Spleen (tissue), 11 donors: ENCODE measurements at regions not wholly inside any gene's neighbourhood (a gene's known extent, or its start where the extent isn't known, plus 50 kb on each side); places are given as distances from the start of the nearest gene placed in this dataset.
A peak's percentile ranks its signal among the peaks of the same experiment; 100 is the strongest.

Experiments
- DNase-seq: peaks from one replicate; pipeline ENCODE4 v3.0.0-alpha.2; 2020
- H3K27ac ChIP-seq, 8 donors: fragments of 200-600 bp; sonication (generic) in 7 of 8; 1 replicate in 4 of 8; 2 replicates in 4 of 8; pipeline versions ENCODE4 v1.5.0 to v1.8.0; 2016 to 2021; ENCODE audit warnings: inconsistent platforms in 4 of 8, mild to moderate bottlenecking in 4 of 8, moderate library complexity in 1 of 8
- H3K27me3 ChIP-seq, 7 donors: fragments of 200-600 bp; sonication (generic) in 6 of 7; replicated peaks in 1 of 7; 1 replicate in 4 of 7; 2 replicates in 3 of 7; pipeline versions ENCODE4 v1.5.0 to v1.8.0; 2016 to 2021; ENCODE audit warnings: inconsistent platforms in 3 of 7, mild to moderate bottlenecking in 1 of 7
- H3K36me3 ChIP-seq, 6 donors: fragments of 200-600 bp; sonication (generic) in 5 of 6; 1 replicate in 4 of 6; 2 replicates in 2 of 6; pipeline versions ENCODE4 v1.5.0 to v1.8.0; 2016 to 2021; ENCODE audit warnings: inconsistent platforms in 2 of 6
- H3K4me1 ChIP-seq, 6 donors: fragments of 200-600 bp; sonication (generic) in 5 of 6; 1 replicate in 3 of 6; 2 replicates in 3 of 6; pipeline versions ENCODE4 v1.5.0 to v1.8.0; 2016 to 2021; ENCODE audit warnings: inconsistent platforms in 3 of 6
- H3K4me3 ChIP-seq, 8 donors: fragments of 200-600 bp; sonication (generic) in 7 of 8; 1 replicate in 4 of 8; 2 replicates in 4 of 8; pipeline versions ENCODE4 v1.5.0 to v1.8.0; 2016 to 2021; ENCODE audit warnings: inconsistent platforms in 4 of 8, mild to moderate bottlenecking in 4 of 8, moderate library complexity in 2 of 8
- H3K9me3 ChIP-seq, 8 donors: fragments of 200-600 bp; sonication (generic) in 7 of 8; 1 replicate in 4 of 8; 2 replicates in 4 of 8; pipeline versions ENCODE4 v1.5.0 to v1.8.0; 2016 to 2021; ENCODE audit warnings: inconsistent platforms in 4 of 8
- CTCF ChIP-seq, 11 experiments: fragments of 200-600 bp in 7 of 11; fragments of 450-650 bp in 4 of 11; sonication (generic) in 4 of 11; IDR thresholded peaks in 8 of 11; conservative IDR thresholded peaks in 3 of 11; 1 replicate in 7 of 11; 2 replicates in 4 of 11; pipeline versions ENCODE4 v1.4.0 to v1.8.0; 2016 to 2021; ENCODE audit warnings: antibody characterized with exemption in 11 of 11, inconsistent platforms in 4 of 11, mild to moderate bottlenecking in 1 of 11
- POLR2A ChIP-seq, 3 donors: fragments of 450-650 bp; IDR thresholded peaks; one replicate each; pipeline ENCODE4 v1.5.1; 2017; ENCODE audit warnings: antibody characterized with exemption in 3 of 3, mild to moderate bottlenecking in 1 of 3
- POLR2AphosphoS5 ChIP-seq, 3 donors: sonication (generic); formaldehyde crosslinking; IDR thresholded peaks; one replicate each; pipeline ENCODE4 v1.5.1; 2017; ENCODE audit warnings: antibody characterized with exemption in 3 of 3
- whole genome bisulfite sequencing, 5 donors: extraction: QIAGEN DNeasy Blood & Tissue Kit in 3 of 5; methylation state at CpG; one replicate each; pipeline versions ENCODE4 v1.1.5 to v1.1.7; 2013 to 2018; 5-methylcytosine and 5-hydroxymethylcytosine counted together
- intact Hi-C: fragments of 100-400 bp; cut with DNase I; formaldehyde crosslinking; loops from one replicate; pipeline ENCODE4 v1.15.0; 2023; ENCODE audit warnings: low total_unique reads
- donor health status: healthy with polysubstance abuse.
- donor health status: DM: no; HTN: no; CAD: no; lungs with moderate emphysema.
- donor health status: DM: no; HTN: no; CAD: no.
- donor health status: Bipolar disorder and iron deficiency.
- donor health status: healthy.
- donor health status: DM: no; HTN: no; CAD: no.
- donor health status: DM: yes; HTN: yes; CAD: no.

GRCh38 chr1:234696148-234696576 is 86.2 kb upstream of the IRF2BP2 start:
- no peak overlapping the region for H3K27ac ChIP-seq
- no peaks in the 10 kb centered on the region for H3K4me1 ChIP-seq
- no peaks in the 10 kb centered on the region for H3K36me3 ChIP-seq
- WGBS, 5 donors, result 71 to 86% (median 80%) methylated on average over 11 of the region's 11 CpGs
- H3K4me3 ChIP-seq, result no peak overlapping the region
- H3K9me3 ChIP-seq, result no peaks in the 10 kb centered on the region
- no peaks in the 10 kb centered on the region for H3K27me3 ChIP-seq
- TF ChIP-seq CTCF (IDR thresholded peaks at IDR 0.05 in 8 of 11, conservative IDR thresholded peaks at IDR 0.05 in 3 of 11) (no peak), POLR2AphosphoS5 (IDR thresholded peaks at IDR 0.05) (no peak), POLR2A (IDR thresholded peaks at IDR 0.05) (no peak)
- DNase-seq, result no peak
- intact Hi-C loops, result no loop called here

GRCh38 chr1:234694661-234695060 is 84.7 kb upstream of the IRF2BP2 start:
- no peak overlapping the region for H3K4me3 ChIP-seq
- intact Hi-C loops, result no loop called here
- TF ChIP-seq POLR2AphosphoS5 (IDR thresholded peaks at IDR 0.05) (no peak), POLR2A (IDR thresholded peaks at IDR 0.05) (no peak)
- 48 to 88% (median 50%) methylated on average over 2 of the region's 2 CpGs for WGBS, 5 donors
- no peaks in the 10 kb centered on the region for H3K27me3 ChIP-seq
- no peak overlapping the region for H3K27ac ChIP-seq
- H3K4me1 ChIP-seq, result no peaks in the 10 kb centered on the region
- no peaks in the 10 kb centered on the region for H3K36me3 ChIP-seq
- H3K9me3 ChIP-seq, result no peaks in the 10 kb centered on the region
- no peak for DNase-seq

- 90 to 98% (median 92%) methylated on average over 4 of the region's 4 CpGs for WGBS, 5 donors
- Histone ChIP-seq H3K9me3 (no peaks in the 10 kb centered on the region), H3K36me3 (no peaks in the 10 kb centered on the region), H3K4me3 (no peak overlapping the region), H3K27ac (no peak overlapping the region), H3K27me3 (no peaks in the 10 kb centered on the region), H3K4me1 (no peaks in the 10 kb centered on the region)
- intact Hi-C loops, result no loop called here
- DNase-seq, result no peak
- TF ChIP-seq POLR2AphosphoS5 (IDR thresholded peaks at IDR 0.05) (no peak), CTCF (IDR thresholded peaks at IDR 0.05 in 8 of 11, conservative IDR thresholded peaks at IDR 0.05 in 3 of 11) (no peak), POLR2A (IDR thresholded peaks at IDR 0.05) (no peak)
Observed at GRCh38 chr1:234692966-234693580, 83.1 kb upstream of the IRF2BP2 start.

- no peaks in the 10 kb centered on the region for H3K27me3 ChIP-seq
- TF ChIP-seq POLR2AphosphoS5 (IDR thresholded peaks at IDR 0.05) (no peak), POLR2A (IDR thresholded peaks at IDR 0.05) (no peak), CTCF (IDR thresholded peaks at IDR 0.05 in 8 of 11, conservative IDR thresholded peaks at IDR 0.05 in 3 of 11) (peak in 1 of 11 experiments; percentile 14)
- intact Hi-C loops, result no loop called here
- DNase-seq, result no peak
- H3K36me3 ChIP-seq, result no peaks in the 10 kb centered on the region
- no peak overlapping the region for H3K4me3 ChIP-seq
- no peak overlapping the region for H3K27ac ChIP-seq
- 55 to 89% (median 61%) methylated on average over 3 of the region's 3 CpGs for WGBS, 5 donors
- H3K4me1 ChIP-seq, result no peaks in the 10 kb centered on the region
- H3K9me3 ChIP-seq, result peaks cover 0 to under 1% (median 0%) of the 10 kb centered on the region in 8 donors
Observed at GRCh38 chr1:234691567-234691966, 81.6 kb upstream of the IRF2BP2 start.
